Stimulated activated CD4-positive, alpha-beta T cell treated with anti-CD3 and anti-CD28 coated beads, Interleukin-1b, Interleukin-23, amount 100 ng/mL, for 24 hours (primary cell): ENCODE measurements at regions not wholly inside any gene's neighbourhood (a gene's known extent, or its start where the extent isn't known, plus 50 kb on each side); places are given as distances from the start of the nearest gene placed in this dataset.

Experiments used
- DNase-seq, 4 experiments: peaks; one replicate each; pipeline ENCODE4 v3.0.0-alpha.2; 2020; ENCODE audit warnings: low read depth in 4 of 4, low spot score in 1 of 4

DNA sequence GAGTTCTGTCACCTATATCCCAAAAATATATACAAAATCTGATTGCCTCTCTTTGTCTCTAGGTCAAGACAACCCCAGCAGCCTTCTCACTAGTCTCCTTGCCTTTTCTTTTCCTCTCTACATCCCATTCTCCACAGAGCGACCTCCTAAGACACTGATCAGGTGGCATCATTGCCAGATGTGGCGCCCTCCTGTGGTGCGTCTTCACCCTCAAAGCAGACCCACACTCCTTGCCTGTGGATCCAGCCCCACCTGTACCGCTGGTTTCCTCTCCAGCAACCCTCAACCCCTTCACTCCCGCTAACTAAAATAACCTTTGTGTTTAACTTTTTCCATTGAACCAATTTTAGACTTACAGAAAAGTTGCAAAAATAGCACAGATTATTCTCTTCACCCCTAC, 273.3 kb downstream of the GLI2 start:
- DNase-seq, result no peak

DNA sequence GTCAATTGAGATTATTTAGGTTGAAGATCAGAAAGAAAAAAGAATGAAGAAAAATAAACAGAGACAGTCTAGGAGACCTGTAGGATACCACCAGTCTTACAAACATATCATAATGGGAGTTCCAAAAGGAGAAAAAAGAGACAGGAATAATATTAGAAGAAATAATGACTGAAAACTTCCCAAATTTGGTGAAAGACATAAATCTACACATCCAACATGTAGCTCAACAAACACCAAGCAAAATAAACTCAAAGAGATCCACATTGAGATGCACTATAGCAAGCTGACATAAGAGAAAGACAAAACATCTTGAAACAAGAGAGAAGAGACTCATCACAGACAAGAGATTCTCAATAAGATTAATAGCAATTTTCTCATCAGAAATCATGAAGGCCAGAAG, 274.0 kb downstream of the TFCP2L1 start:
- no peak for DNase-seq

GRCh38 chr2:121014876-121015275, 270.1 kb downstream of the TFCP2L1 start:
- no peak for DNase-seq

DNA sequence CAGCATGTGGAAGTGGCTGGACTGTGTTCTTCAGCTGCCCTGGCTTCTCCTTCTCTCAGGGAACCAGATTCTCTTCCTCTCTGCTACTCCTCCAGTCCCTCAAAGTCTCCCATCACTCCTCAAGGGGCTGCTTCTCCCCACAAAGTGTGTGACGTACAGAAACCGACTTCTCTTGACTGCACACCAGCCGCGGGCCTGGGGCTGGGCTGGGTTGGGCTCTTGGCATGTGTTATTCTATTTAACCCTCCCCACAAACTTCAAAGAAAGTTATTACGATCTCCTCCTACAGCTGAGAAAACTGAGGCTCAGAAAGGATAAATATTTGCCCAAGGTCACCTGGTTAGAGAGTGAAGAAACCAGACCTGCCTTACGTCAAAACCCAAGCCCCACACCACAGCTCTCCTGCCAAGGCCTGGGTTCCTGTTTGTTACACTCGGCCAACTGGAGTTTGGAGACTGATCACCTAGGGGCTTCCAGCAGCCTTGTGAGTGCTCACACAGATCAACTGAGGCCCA, 269.0 kb downstream of the TFCP2L1 start:
- DNase-seq, result no peak

DNA sequence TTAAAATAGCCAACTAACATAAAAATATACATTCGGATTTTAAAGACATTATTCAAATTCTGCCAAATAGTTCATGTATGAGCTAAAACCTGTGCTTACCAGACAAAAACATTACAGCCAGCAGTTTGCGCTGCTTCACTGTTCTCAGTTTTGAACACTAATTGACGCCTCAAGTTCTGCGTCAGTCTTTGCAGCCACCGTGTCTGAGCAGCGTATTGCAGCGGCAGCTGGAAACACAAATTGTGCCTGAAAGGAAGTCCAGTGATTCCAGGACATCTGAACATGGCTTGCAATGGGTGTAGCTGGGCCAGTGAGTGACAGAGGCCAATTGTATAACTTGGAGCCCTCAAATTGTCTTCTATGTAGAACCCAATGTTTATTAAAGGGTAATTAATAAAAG, 267.6 kb downstream of the TFCP2L1 start:
- no peak for DNase-seq

DNA sequence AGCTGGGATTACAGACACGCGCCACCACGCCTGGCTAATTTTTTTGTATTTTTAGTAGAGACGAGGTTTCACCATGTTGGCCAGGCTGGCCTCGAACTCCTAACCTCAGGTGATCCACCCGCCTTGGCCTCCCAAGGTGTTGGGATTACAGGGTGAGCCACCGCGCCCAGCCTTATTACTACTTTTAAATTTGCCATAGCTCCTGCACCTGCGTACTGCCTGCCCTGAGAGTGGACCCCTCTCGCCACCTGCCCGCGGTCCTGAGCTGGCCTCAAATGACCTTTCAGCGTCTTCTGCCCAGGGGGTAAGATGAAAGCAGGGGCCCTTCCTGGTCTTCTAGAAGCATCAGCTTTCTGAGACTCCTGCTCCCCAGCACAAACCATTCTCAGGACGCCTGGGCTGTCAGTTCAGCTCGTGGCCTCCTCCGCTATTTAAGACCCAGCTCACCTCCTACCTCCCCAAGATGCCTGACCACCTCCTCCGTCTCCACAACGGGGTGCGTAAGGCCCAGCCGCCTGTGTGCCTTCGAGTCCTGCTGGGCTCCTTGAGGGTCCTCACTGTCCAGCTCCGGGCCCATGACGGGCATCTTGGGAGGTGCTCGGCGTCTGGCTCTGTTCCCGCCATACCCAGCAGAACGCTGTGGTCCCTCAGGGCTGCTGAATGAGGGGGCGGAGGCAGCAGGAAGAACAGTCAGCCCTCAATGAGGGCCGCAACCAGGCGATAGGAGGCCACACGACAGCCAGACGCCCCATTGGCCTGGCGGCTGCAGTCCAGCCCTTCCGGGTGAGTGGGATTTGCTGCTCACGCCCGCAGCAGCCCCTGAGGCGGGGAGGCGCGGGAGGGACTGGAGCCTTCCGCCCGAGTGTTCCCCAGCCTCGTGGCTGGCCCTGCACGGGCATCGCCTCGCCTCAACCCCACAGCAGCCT, 266.6 kb downstream of the TFCP2L1 start:
- DNase-seq, result no peak

GRCh38 chr2:121019071-121019470, 265.9 kb downstream of the TFCP2L1 start:
- no peak for DNase-seq

DNA sequence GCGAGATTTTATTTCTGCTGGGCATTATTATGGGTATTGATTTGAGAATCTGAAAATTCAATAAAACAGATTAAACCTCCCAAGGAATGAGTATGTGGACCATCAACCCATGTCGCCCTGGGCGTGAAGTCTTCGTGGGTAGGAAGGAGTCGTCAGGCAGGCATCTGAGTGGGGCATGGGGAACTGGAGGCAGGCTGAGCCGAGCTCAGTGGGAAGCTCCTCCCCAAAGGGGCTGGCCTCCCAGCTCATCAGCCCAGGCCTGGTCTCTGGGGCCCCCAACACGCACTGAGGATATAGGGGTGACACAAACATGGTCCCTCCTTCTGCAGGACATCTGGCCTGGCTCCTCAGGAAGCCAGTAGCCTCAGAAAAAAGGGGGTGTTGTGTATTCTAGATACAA, 265.2 kb downstream of the TFCP2L1 start:
- no peak for DNase-seq

GRCh38 chr2:121021685-121022084, 263.3 kb downstream of the TFCP2L1 start:
- no peak for DNase-seq

DNA sequence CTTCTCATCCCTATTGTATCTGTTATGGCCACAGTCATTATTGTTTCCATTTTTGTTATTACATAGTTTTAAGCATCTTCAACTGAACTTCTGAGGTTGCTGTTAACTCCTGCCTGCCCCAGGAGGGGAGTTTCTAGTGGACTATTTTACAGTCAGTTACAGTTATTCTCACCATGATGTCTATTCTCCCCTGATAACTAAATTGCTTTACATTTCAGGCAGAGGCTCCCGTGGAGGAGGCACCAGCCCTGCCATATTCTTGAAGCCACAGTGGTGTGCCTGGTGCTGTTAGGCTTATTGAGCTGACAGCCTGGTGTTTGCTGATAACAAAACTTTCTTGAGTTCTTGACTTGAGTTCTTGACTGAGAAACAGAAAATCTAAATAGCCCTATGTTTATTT, 256.4 kb downstream of the TFCP2L1 start:
- DNase-seq, result no peak

DNA sequence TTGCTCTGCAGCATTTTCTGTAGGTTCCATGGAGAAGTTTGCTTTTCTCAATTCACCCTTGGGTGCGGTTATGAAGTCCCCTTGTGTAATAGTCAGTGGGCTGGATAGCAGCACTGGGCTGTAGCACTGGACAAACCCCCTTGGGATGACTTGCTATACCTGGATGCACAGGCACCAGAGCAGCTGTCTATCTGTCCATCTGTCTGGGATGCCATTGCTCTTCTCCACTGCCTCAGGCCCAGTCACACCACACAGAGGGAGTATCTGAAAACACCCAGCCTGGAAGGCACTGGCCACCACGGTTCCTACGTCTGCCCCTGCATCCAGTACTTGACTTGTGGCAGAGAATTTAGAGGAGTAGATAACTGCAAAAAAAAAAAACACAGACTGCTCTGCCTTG, 254.5 kb downstream of the TFCP2L1 start:
- no peak for DNase-seq

DNA sequence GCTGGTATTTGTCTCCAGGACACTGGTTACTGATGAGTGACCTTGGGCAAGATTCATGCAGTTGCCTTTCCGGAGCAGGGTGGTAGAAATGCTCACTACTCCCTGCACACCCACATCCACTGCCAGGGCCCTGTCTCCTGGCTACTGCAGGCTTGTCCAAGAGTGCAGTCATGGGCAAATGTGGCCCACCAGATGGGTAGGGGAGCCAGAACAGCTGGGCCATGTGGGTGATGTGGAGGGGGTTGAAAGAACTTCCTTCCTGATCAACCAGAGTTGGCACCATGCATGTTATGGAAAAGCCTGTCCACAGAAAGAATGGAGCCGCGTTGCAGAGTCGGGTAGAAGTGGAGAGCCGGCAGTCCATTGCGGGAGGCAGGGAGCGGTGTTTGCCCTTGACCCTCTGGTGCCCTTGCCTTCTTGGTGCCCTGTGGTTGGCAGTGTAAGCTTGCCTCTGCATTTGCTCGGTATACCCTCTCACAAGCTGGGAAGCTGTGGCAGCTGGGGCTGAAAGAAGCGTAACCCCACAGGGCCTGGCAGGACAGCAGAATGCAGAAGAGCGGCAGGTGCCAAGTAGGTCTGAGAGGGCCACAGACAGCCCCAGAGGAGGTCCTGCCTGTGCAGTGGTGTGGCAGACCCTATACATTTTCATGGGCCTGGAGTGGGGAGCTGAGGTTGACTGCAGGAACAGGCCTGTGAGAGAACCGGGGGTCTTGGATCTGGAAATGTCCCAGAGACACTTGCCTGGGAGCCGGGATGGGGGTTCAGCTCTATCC, 253.2 kb downstream of the TFCP2L1 start:
- DNase-seq, result no peak

DNA sequence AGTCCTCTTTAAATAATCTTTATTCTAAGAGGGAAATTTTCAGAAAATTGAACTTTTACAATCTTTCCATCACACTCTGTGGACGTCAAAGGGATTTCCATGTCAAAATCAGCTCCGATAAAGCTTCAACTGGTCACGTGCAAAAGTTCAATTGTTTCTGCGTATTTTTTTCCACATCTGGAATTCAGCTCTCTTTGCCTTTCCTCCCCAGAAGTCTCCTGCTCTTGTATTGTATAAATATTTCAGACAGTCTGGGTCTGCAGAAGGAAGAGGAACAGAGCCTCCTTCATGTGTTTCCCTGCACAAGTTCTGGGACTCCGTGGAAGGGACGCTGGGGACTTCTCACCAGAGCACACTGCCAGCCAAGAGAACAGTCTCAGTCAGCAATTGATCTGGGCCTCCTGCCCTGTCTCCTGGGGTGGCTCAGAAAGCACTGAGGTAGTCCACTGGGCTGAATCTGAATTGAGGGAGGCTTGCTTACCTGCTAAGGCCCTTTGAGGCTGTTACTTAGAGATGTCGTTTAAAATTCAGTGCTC, 251.5 kb downstream of the TFCP2L1 start:
- DNase-seq, result no peak

GRCh38 chr2:121034551-121034950, 250.5 kb downstream of the TFCP2L1 start:
- DNase-seq, result no peak

DNA sequence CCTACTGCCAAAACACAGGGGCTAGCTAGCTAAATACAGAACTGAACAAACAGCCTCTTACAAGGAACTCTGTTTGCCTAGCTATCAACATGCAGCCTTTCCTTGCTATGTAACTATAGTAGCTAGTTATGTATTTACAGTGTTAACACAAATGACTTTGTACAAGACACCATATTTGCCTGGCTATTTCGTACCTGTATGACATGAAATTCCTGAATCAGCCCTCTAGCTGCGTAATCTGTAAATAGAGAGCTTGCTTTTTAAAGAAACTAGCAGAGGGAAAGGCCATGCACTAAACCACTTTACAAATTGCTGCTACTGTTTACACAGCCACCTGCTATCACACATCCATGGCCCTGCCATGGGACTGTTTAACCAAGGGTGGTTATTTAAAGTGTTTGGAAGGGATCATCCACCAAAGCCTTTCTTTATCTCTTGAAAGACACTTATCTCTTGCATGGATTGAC, 248.7 kb downstream of the TFCP2L1 start:
- DNase-seq, result no peak

GRCh38 chr2:121037480-121037879, 247.5 kb downstream of the TFCP2L1 start:
- no peak for DNase-seq

- no peak for DNase-seq
These were observed 247.0 kb downstream of the TFCP2L1 start for GRCh38 chr2:121038031-121038430.

GRCh38 chr2:121038431-121038830, 246.6 kb downstream of the TFCP2L1 start:
- no peak for DNase-seq

- no peak for DNase-seq
These were observed 245.9 kb downstream of the TFCP2L1 start for GRCh38 chr2:121038891-121039616.

- no peak for DNase-seq
These were observed 245.3 kb downstream of the TFCP2L1 start for GRCh38 chr2:121039679-121040078.

DNA sequence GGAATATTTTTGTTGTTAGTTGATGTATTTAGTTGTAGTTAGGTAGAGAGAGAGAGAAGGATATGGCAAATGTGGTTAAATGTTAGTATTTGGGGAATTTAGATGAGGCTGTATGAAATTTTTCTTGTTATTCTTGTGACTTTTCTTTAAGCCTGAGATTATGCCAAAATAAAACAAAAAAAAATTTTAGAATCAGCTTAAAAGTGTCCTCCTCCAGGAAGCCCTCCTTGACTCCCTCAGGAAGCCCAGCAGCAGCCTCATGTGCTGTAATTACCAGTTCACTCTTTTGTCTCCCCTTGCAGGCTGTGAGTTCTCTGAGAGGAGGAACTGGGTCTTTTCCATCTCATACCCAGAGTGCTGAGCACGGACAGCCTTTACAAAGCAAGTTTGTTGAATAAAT, 243.5 kb downstream of the TFCP2L1 start:
- no peak for DNase-seq
